ENCODE measurements at regions not wholly inside any gene's neighbourhood (a gene's known extent, or its start where the extent isn't known, plus 50 kb on each side); places are given as distances from the start of the nearest gene placed in this dataset.

GRCh38 chr6:13866301-13866700 is 51.9 kb upstream of the MCUR1 start:
- TF ChIP-seq POLR2A (IDR thresholded peaks at IDR 0.05; ENCODE audit: low read depth) (no peak), CTCF (IDR thresholded peaks at IDR 0.05) (no peak), EP300 (IDR thresholded peaks at IDR 0.05) (no peak), POLR2AphosphoS5 (IDR thresholded peaks at IDR 0.05) (no peak)
